GM21737 (cell line): ENCODE measurements at regions not wholly inside any gene's neighbourhood (a gene's known extent, or its start where the extent isn't known, plus 50 kb on each side); places are given as distances from the start of the nearest gene placed in this dataset.

Experiments
- ATAC-seq: cut with Tn5 transposase; IDR thresholded peaks from one replicate; pipeline ENCODE4 v1.9.1; 2021; ENCODE audit warnings: mild to moderate bottlenecking, moderate library complexity; ENCODE audit not compliant: unreplicated experiment

DNA sequence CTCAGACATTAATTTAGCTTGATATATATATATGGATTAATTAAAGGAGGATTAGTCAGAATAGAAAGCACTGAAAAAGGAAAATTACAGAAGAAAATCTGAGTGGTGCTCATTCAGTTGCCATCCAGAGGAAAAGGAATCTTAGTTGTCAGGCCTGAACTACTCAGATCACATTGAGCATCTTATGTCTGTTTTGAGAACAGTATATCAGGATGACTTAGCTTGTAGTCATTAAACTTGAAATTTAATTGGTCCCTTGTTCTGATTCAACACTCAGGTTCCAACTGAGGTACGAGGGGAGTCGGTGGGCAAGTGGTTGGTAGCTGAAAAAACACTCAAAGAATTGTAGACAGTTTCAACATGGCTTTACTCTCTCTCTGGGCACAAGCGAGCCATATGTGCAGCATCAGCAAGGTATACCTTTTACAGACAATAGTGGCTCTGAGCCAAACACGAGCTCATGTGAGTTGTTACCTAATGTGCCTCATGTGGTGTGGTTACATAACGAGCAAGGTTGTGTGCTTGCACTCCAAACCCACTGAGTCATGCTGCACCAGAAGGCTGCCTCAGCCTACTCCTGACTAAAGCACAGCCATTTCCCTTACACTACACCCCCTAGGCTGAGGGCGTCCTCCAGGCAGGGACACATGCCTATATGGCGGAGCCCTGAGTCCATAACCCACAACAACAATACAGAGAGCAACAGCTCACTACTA, 73.0 kb upstream of the HMGN3 start:
- ATAC-seq: no peak

DNA sequence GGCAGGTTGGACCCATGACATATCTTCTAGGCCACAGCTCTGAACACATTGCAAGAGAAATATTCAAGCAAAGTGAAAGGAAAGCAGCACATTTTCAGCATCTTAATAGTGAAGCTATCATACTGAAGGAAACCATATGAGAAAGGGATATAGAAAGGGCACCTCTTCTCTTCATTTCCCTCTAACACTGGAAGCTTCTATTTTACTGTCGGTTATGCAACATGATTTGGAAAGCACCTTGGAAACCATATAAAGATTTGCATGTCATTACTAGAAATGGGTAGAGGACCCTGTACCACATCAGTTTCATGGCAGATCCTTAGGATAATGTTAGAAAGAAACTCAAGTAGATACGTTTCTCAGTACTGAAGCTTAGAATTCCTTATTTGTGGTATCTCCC, 70.5 kb upstream of the HMGN3 start:
- no peak for ATAC-seq

- no peak for ATAC-seq
These were observed 67.9 kb upstream of the HMGN3 start for GRCh38 chr6:79302341-79302740.

- no peak for ATAC-seq
These were observed 66.8 kb upstream of the HMGN3 start for GRCh38 chr6:79301290-79301689.

DNA sequence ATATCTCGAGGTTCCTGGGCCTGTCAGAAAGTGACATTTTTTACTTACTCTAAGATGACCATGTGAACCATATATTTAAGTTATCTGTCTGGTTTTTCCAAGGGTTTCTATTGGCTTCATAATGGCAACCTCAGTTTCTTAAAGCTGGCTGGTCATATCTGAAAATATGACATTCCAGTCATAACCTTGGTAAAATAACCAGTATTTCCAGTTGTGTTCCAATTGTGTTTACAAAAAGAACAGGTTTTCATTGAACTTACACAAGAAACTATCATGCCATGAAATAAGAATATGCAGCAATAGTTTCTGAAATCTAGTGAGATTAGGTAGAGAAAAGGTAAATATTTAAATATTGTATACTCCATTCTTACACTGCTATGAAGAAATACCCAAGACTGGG, 61.7 kb upstream of the HMGN3 start:
- no peak for ATAC-seq
